Uterus (tissue), 2 donors: ENCODE measurements at regions not wholly inside any gene's neighbourhood (a gene's known extent, or its start where the extent isn't known, plus 50 kb on each side); places are given as distances from the start of the nearest gene placed in this dataset.

ENCODE experiments used
- POLR2A ChIP-seq, 2 donors: fragments of 450-650 bp; IDR thresholded peaks; one replicate each; pipeline ENCODE4 v1.6.1; 2016; ENCODE audit warnings: antibody characterized with exemption in 2 of 2, mild to moderate bottlenecking in 1 of 2, moderate library complexity in 1 of 2
- TF ChIP-seq, protein P1 (sequence below), 4 experiments: fragments of 200-600 bp in 2 of 4; fragments of 450-650 bp in 2 of 4; sonication (generic) in 2 of 4; IDR thresholded peaks; one replicate each; pipeline ENCODE4 v1.5.1; 2016 to 2019; ENCODE audit warnings: antibody characterized with exemption in 4 of 4, mild to moderate bottlenecking in 2 of 4, moderate library complexity in 1 of 4

GRCh38 chr14:83568141-83568540, 1961.8 kb upstream of the FLRT2 start:
- TF ChIP-seq, protein P1, sequence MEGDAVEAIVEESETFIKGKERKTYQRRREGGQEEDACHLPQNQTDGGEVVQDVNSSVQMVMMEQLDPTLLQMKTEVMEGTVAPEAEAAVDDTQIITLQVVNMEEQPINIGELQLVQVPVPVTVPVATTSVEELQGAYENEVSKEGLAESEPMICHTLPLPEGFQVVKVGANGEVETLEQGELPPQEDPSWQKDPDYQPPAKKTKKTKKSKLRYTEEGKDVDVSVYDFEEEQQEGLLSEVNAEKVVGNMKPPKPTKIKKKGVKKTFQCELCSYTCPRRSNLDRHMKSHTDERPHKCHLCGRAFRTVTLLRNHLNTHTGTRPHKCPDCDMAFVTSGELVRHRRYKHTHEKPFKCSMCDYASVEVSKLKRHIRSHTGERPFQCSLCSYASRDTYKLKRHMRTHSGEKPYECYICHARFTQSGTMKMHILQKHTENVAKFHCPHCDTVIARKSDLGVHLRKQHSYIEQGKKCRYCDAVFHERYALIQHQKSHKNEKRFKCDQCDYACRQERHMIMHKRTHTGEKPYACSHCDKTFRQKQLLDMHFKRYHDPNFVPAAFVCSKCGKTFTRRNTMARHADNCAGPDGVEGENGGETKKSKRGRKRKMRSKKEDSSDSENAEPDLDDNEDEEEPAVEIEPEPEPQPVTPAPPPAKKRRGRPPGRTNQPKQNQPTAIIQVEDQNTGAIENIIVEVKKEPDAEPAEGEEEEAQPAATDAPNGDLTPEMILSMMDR (IDR thresholded peaks at IDR 0.05) = no peak
- TF ChIP-seq POLR2A (IDR thresholded peaks at IDR 0.05) = no peak
